Fibroblast of lung (primary cell): ENCODE measurements at regions not wholly inside any gene's neighbourhood (a gene's known extent, or its start where the extent isn't known, plus 50 kb on each side); places are given as distances from the start of the nearest gene placed in this dataset.

Experiments
- EZH2 ChIP-seq: IDR thresholded peaks from 2 replicates; pipeline ENCODE4 v1.5.1; 2012; ENCODE audit warnings: low read length, control low read depth, mild to moderate bottlenecking; ENCODE audit errors: missing control alignments
- TF ChIP-seq, protein P1 (sequence below), 2 donors: IDR thresholded peaks in 1 of 2; conservative IDR thresholded peaks in 1 of 2; 1 replicate in 1 of 2; 2 replicates in 1 of 2; pipeline ENCODE4 v1.5.1; 2011 to 2012; ENCODE audit warnings: low read length in 2 of 2, control low read depth in 1 of 2, inconsistent platforms in 1 of 2, low read depth in 1 of 2, mild to moderate bottlenecking in 1 of 2

DNA sequence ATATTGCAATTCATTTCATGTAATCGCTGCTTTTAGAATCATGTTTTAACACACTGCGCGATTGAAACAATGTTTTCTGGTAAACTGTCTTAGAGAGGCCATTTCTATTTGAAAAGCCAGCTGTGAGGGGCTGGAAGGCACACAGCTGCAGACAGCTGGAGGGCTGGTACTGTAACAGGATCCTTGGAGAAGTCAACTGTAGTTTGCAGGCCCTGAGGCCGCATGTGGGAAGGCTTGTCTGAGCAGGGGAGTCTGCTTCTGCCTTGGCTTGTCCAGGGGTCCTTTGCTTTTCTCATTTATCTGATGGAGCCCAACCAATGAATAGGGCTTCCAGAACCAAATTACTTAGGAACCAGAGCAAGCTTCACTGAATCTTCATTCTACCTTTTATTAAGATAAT, 313.5 kb downstream of the BLID start:
- TF ChIP-seq, protein P1, sequence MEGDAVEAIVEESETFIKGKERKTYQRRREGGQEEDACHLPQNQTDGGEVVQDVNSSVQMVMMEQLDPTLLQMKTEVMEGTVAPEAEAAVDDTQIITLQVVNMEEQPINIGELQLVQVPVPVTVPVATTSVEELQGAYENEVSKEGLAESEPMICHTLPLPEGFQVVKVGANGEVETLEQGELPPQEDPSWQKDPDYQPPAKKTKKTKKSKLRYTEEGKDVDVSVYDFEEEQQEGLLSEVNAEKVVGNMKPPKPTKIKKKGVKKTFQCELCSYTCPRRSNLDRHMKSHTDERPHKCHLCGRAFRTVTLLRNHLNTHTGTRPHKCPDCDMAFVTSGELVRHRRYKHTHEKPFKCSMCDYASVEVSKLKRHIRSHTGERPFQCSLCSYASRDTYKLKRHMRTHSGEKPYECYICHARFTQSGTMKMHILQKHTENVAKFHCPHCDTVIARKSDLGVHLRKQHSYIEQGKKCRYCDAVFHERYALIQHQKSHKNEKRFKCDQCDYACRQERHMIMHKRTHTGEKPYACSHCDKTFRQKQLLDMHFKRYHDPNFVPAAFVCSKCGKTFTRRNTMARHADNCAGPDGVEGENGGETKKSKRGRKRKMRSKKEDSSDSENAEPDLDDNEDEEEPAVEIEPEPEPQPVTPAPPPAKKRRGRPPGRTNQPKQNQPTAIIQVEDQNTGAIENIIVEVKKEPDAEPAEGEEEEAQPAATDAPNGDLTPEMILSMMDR (conservative IDR thresholded peaks at IDR 0.05 in 1 of 2, IDR thresholded peaks at IDR 0.05 in 1 of 2; ENCODE audit: low read depth in 1 of 2, low read length in 2 of 2): no peak
- TF ChIP-seq EZH2: no peak
